BE2C (cell line): ENCODE measurements at regions not wholly inside any gene's neighbourhood (a gene's known extent, or its start where the extent isn't known, plus 50 kb on each side); places are given as distances from the start of the nearest gene placed in this dataset.

Source experiments
- DNase-seq: peaks from one replicate; pipeline ENCODE4 v3.0.0-alpha.2; 2020
- H3K27me3 ChIP-seq: fragments of 250-450 bp; sonication (Bioruptor Pico); 2 replicates; pipeline ENCODE4 v1.5.1; 2020; ENCODE audit warnings: mild to moderate bottlenecking
- H3K36me3 ChIP-seq: fragments of 250-450 bp; sonication (Bioruptor Pico); 2 replicates; pipeline ENCODE4 v1.5.1; 2020; ENCODE audit warnings: mild to moderate bottlenecking
- H3K4me1 ChIP-seq: fragments of 250-450 bp; sonication (Bioruptor Pico); 2 replicates; pipeline ENCODE4 v1.5.1; 2020
- H3K4me3 ChIP-seq: 2 replicates; pipeline ENCODE4 v1.5.1; 2011; ENCODE audit warnings: low read depth, low read length
- H3K9me3 ChIP-seq: fragments of 250-450 bp; sonication (Bioruptor Pico); 2 replicates; pipeline ENCODE4 v1.5.1; 2020
- TF ChIP-seq, protein P1 (sequence below): IDR thresholded peaks from 2 replicates; pipeline ENCODE4 v1.5.1; 2012; ENCODE audit warnings: mild to moderate bottlenecking, low read depth, low read length

DNA sequence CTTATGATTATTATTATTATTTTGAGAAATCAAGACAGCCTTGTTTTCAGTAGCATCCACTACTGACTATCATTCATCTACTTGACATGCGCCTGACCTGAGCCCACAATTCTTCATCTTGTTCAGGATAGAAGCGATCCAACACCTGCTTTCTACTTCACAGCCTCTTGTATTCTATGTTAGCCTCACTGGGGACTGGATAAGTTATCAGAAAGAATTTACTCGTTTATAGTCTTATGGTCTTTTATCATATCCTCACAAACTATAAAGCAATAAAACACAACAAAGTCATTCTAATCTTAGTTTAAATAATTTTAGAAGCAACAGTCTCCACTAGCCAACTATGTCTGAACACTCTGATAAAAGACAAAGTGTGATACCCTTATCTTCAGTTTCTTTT lies 436.0 kb upstream of the ARGLU1 start:
- no peaks in the 10 kb centered on the region for H3K36me3 ChIP-seq
- H3K9me3 ChIP-seq: no peaks in the 10 kb centered on the region
- H3K4me3 ChIP-seq: no peak overlapping the region
- TF ChIP-seq, protein P1, sequence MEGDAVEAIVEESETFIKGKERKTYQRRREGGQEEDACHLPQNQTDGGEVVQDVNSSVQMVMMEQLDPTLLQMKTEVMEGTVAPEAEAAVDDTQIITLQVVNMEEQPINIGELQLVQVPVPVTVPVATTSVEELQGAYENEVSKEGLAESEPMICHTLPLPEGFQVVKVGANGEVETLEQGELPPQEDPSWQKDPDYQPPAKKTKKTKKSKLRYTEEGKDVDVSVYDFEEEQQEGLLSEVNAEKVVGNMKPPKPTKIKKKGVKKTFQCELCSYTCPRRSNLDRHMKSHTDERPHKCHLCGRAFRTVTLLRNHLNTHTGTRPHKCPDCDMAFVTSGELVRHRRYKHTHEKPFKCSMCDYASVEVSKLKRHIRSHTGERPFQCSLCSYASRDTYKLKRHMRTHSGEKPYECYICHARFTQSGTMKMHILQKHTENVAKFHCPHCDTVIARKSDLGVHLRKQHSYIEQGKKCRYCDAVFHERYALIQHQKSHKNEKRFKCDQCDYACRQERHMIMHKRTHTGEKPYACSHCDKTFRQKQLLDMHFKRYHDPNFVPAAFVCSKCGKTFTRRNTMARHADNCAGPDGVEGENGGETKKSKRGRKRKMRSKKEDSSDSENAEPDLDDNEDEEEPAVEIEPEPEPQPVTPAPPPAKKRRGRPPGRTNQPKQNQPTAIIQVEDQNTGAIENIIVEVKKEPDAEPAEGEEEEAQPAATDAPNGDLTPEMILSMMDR: no peak
- no peaks in the 10 kb centered on the region for H3K27me3 ChIP-seq
- DNase-seq: no peak
- H3K4me1 ChIP-seq: no peaks in the 10 kb centered on the region

DNA sequence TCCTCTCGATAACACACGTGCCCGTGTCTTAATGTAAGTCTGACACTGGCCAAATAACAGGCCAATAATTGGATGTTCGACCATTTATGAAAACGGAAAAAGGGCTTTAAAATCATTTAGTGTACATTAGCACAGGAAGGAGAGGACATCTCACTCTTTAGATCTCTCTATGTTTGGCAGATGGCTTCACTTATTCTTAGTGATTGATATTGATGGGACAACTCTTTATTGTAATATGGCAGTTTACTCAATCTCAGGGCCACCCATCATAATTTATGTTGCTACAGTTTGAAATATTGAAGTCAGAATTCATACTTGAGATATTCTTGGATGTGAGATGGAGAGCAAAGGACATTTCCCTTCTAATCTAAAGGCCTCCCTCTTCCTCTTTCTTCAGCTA lies 430.7 kb upstream of the ARGLU1 start:
- no peaks in the 10 kb centered on the region for H3K36me3 ChIP-seq
- no peaks in the 10 kb centered on the region for H3K27me3 ChIP-seq
- H3K9me3 ChIP-seq: no peaks in the 10 kb centered on the region
- DNase-seq: no peak
- no peak overlapping the region for H3K4me3 ChIP-seq
- TF ChIP-seq, protein P1: no peak
- H3K4me1 ChIP-seq: no peaks in the 10 kb centered on the region; the same call in 1 of the 2 replicates

DNA sequence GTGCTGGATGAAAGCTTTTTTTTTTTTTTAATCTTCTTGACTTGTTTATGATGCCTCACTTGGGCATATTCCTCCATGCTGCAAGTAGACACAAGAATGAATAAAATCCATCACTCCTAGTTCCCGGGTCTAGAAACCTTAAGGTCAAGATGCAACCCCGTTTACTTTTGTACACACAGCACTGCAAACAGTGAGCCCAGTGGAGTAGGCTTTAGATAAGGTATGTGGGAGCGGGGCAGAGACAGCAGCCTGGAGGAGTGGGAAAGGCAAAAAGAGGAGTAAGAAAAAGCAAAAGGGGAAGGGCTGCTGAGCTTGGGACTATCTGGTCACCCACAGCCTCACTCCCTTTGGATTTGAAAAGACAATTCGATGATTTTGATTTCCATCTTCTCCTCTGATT lies 429.8 kb upstream of the ARGLU1 start:
- H3K36me3 ChIP-seq: no peaks in the 10 kb centered on the region
- H3K4me1 ChIP-seq: no peaks in the 10 kb centered on the region; the same call in 1 of the 2 replicates
- H3K4me3 ChIP-seq: no peak overlapping the region
- no peaks in the 10 kb centered on the region for H3K9me3 ChIP-seq
- no peaks in the 10 kb centered on the region for H3K27me3 ChIP-seq
- TF ChIP-seq, protein P1: no peak
- no peak for DNase-seq

DNA sequence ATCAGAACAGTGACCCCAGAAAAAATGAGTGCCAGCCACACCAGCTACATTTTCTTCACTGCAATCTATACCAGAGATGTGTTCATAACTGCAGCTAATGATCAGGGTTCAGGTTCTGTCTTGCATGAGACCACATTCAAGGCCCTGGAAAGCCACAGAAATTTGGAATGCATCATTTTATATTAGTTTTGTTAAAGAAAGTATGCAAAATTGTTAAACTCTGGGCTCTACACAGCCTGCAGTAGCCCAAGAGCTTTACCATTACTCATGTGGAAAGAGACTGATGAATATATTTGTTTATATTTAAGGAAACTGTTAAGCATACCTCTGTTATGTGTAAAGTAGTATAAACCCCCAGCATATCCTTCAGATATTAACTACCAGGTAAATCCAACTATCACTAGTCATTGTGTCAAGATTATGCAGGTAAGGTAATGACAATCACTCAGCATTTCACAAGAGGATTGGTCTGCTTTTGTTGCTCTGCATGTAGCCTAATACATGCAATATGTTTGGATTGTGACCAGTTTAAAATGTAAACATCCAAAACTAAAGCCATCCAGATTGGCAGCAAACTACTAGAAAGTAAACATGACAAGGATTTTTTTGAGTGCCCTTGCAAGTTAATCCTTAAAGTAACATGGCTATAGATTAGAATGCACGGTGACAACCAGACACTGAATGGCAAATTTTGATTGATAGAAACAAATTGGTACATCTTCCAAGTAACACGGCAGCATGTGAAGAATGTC lies 429.1 kb upstream of the ARGLU1 start:
- TF ChIP-seq, protein P1: no peak
- no peak for DNase-seq
- no peak overlapping the region for H3K4me3 ChIP-seq
- H3K4me1 ChIP-seq: no peaks in the 10 kb centered on the region; the same call in 1 of the 2 replicates
- no peaks in the 10 kb centered on the region for H3K9me3 ChIP-seq
- H3K27me3 ChIP-seq: no peaks in the 10 kb centered on the region
- no peaks in the 10 kb centered on the region for H3K36me3 ChIP-seq

DNA sequence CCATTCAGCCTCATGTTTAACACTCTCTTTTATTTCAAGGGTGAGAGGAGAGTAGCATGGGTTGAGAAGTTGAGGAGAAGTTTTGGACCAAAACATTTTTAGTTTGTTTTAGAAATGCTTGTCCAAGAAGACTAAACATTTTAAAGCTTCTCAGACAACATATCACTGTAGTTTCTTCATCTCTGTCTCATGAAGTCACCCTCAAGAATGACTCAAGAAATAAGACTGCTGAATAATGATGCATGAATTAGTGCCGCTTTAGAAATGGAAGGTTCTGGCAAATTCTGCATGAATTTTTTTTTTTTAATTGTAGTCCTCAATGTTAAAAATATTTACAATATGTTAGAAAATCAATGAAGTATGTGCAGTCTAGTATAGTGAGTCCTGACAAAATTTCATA lies 422.7 kb upstream of the ARGLU1 start:
- no peaks in the 10 kb centered on the region for H3K36me3 ChIP-seq
- no peaks in the 10 kb centered on the region for H3K27me3 ChIP-seq
- no peak overlapping the region for H3K4me3 ChIP-seq
- TF ChIP-seq, protein P1: no peak
- no peaks in the 10 kb centered on the region for H3K9me3 ChIP-seq
- no peaks in the 10 kb centered on the region for H3K4me1 ChIP-seq
- no peak for DNase-seq

DNA sequence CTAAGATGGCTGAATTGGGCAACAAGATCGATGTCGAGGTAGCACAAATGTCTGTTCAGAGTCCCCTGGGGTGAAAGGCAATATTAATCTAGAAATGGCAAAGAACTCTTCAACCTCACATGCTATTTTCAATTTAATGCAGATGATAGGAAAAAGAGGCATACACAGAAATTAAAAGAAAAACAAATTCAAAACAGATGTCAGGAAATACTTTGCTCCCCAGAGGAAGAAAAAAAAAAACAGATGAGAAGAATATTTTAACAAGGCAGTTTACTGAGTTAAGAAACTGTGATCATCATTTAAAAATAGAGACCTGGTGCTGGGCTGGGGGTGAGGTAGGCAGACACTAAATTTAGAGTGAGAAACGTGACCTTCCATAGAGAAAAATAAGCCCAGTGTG lies 421.9 kb upstream of the ARGLU1 start:
- Histone ChIP-seq H3K36me3 (no peaks in the 10 kb centered on the region), H3K4me3 (no peak overlapping the region), H3K9me3 (no peaks in the 10 kb centered on the region), H3K4me1 (no peaks in the 10 kb centered on the region), H3K27me3 (no peaks in the 10 kb centered on the region)
- TF ChIP-seq, protein P1: no peak
- no peak for DNase-seq
